HG02588 (cell line): ENCODE measurements at regions not wholly inside any gene's neighbourhood (a gene's known extent, or its start where the extent isn't known, plus 50 kb on each side); places are given as distances from the start of the nearest gene placed in this dataset.
A peak's percentile ranks its signal among the peaks of the same experiment; 100 is the strongest.

ENCODE experiments used
- ATAC-seq: cut with Tn5 transposase; IDR thresholded peaks from one replicate; pipeline ENCODE4 v1.9.1; 2021; ENCODE audit warnings: mild to moderate bottlenecking, moderate library complexity; ENCODE audit not compliant: unreplicated experiment

DNA sequence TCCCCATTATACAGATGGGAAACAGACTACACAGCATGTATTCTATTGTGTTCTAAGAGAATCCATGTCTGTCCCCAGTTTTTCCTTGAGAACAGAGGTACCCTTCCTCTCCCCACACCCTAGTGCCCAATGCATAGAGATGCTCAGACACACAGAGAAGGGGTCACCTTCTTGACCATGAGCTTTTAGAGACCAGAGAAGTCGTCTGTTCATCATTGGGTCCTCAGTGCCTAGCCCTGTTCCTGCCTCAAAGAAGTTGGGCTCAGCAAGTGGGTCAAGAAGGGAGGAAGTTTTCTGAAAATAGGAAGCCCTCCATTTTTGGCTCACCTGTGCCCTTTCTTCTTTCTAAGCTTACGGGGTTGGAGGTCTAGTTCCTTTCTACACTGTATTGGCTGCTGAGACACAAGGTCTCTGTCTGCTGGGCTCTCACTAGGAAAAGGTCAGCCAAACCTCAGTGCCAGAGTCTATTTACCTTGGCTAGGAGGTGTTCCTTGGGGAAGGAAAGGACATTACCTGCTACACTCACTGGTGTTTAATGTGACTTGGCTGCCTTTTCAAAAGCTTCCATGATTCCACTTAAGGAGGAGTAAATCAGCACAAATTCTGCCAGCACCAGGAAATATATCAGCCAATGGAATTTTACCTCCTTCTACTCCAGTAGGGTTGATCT, 198.5 kb upstream of the PWP1 start:
- no peak for ATAC-seq

DNA sequence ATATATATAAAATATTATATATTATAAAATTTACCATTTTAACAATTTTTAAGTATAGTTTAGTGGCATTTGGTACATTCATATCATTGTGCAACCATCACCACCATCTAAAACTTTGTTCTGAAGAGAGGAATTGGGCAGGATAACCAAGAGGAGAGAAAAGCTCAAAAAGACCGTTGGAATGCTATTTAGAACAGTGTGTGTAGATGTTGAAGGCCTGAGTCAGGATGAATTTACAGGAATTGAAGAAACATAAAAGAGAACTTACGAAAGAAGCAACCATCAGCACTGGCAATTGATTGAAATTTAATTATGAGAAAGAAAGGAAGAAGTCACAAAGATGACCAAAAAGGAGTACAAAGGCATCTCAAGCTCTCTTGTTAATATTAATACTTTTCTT, 196.9 kb upstream of the PWP1 start:
- ATAC-seq = no peak

DNA sequence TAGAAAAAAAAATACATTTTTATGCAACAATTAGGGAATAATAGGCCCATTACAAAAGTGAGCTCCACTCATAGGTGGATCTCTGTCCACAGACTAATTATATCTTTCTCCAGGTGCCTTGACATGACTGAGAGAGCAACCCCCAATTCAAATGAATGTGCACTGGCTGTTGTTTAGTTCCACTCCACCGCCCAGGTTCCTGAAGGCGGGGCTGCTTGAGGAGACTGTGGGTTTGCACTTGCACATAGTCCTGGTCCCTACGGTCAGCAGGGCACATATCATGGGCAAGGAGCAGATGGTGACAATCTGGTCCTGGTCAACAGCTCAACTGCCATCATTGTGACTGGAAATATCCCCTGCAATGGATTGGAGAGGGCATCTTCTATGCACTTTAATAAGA, 195.6 kb upstream of the PWP1 start:
- peak; percentile 70 for ATAC-seq

DNA sequence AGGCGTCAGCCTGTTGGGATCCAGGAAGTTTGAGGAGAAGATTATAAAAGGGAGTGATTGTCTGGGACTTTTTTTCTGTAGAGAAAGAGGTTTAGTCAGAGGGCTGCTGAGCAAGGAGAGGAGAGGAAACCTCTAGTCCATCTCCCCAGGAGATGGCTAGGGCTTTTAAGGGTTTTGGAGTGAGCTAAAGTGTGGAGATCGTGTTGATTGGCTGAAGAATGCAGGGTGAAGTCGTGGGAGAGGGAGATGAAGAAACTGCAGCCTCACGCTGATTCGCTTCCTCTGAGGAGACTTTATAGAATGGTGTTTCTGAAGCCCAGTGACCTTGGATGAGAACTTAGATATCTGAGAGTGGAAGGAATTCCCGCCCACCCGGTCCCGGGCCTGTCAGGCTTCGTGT, 193.7 kb upstream of the PWP1 start:
- ATAC-seq = no peak

DNA sequence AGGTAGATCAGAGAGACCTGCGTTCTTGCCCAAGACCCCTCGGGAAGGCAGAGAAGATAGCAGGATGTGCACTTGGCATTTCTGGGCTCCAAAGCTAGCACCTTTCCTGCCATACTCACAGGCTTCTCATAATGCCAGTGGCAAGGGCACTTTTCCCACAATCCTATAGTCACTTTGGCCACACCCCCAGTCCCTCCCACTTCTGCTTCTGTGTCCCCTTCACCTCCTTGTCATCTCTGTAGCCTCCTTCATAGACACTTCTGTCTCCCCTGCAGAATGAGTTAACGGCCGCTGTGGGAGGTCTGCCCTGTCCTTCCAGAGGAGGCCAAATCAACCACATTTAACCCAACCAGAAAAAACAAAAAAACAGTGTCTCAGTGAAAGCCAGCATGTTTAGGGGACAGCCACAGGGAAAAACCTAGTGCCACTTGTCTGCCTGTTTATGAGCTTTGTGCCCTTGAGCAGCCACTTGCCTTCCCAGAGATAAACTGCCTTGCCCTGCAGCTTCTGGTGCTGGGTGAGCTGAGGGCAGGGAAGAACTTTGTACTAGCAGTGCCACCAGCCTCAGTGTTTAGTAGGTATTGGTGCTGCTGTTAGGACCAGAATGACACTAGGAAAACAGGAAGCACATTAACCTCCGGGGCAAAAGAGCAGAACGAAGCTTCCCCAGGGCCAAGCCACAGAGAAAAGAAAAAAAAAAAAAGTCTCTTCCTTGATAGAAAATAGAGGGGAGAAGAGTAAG, 193.0 kb upstream of the PWP1 start:
- no peak for ATAC-seq

DNA sequence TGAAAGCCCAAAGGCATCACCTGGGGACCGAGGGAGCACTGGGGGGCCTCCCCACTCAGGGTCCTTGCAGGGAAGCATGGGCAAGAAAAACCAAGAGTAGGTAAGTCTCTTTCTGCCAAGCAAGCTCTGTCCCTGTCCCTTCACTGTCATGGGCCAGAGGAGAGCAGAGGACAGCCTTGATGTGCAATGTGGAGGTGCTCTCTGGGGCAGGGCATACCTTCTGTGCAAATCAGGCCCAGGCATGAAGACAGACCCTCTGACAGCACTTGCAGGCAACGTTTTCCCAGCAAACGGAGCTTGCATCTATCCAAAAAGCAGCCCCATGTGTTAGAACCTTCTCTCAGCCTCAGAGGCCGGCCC, 192.5 kb upstream of the PWP1 start:
- ATAC-seq = no peak

DNA sequence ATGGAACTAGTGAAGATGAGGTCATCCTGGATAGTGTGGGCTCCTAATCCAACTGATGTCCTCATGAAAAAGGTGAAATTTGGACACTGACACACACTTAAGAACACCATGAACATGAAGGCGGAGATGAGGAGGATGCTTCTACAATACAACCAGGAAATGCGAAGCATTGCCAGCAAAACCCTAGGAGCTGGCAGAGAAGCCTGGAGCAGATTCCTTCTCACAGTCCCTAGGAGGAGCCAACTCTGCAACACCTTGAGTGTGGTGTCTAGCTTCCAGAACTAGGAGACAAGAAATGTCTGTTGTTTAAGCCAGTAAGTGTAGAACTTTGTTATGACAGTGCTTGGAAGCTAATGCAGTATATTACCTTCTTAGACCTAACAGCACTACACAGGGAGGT, 191.9 kb upstream of the PWP1 start:
- no peak for ATAC-seq

DNA sequence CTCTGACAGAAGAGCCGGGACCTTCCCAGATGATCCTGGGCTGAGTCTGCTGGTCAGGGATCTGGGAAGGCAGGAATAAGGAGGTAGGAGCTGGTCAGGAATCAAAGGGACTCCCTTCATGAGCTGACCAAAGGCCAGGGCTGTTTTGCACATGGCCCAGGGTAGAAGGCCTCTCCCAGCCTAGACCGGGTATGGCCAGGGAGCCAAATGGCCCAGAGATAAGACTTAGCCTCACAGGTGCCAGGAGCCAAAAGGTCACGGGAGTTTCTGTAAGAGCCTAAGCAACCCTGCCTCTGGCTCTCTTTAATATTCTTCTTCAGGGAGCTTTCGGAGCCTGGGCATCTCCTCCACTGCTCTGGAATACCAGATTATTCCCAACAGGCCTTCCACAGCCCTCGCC, 191.3 kb upstream of the PWP1 start:
- no peak for ATAC-seq

DNA sequence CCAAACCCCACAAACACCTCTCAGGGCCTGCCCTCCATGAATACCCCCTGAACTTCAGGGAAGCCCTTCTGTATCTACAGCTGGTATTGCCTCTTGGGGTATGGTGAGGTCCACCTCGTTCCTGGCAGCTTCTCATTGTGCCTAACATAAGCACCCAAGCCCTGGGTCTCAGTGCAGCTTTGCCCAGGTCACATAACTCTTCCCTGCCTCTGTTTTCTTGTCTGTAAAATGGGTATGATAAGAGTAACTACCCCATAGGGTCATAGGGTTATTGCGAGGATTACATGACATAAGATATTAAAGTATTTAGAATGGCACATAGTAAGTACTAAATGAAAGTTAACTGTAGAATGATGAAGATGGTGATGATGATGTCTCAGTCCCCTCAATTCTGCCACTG, 190.0 kb upstream of the PWP1 start:
- no peak for ATAC-seq

DNA sequence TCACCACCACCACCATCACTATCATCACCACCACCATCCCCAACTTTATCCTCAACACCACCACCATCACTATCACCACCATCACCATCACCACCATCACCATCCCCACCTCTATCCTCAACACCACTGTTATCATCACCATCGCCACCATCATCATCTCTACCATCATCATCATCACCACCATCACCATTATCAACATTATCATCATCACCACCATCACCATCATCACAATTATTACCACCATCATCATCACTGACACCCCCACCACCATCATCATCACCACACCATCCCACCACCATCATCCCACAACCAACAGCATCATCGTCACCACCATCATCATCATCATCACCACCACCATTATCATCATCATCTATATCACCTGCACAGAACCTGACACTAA, 188.4 kb upstream of the PWP1 start:
- no peak for ATAC-seq

DNA sequence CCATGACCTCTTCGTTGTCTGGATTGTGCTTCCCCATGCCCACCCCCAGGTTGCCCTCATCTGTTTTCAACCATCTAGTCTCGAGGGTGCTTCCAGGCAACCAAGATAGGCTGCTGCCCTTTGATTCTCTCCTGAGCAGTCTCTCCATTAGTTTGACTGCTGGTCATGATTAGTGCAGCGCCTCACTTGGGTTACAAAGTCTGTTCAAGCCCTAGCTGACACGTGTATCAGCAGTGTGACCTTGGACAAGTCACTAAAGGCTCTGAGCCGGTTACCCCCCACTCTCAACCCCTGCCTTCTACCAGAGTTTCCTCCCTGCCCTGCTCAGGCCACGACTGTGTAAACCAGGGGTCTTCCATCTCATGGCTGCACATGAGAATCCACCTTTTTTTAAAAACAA, 185.3 kb upstream of the PWP1 start:
- ATAC-seq = no peak

DNA sequence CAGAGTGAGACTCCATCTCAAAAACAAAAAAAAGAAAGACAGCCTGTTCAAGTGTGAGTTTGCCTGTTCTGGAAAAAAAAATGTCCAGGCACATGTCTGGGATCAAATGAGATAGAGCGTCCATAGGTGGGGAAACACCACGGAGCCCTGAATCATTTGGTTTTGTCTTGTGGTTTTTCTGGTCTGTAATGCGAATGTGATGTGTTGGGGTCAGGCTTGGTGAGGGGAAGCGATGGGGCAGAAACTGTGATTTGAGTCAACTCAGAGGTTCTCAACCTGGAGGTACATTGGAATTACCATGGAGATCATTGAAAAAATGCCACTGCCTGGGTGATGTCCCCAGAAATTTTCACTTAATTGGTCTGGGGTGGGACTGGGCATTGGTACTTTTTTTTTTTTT, 183.9 kb upstream of the PWP1 start:
- ATAC-seq = no peak

DNA sequence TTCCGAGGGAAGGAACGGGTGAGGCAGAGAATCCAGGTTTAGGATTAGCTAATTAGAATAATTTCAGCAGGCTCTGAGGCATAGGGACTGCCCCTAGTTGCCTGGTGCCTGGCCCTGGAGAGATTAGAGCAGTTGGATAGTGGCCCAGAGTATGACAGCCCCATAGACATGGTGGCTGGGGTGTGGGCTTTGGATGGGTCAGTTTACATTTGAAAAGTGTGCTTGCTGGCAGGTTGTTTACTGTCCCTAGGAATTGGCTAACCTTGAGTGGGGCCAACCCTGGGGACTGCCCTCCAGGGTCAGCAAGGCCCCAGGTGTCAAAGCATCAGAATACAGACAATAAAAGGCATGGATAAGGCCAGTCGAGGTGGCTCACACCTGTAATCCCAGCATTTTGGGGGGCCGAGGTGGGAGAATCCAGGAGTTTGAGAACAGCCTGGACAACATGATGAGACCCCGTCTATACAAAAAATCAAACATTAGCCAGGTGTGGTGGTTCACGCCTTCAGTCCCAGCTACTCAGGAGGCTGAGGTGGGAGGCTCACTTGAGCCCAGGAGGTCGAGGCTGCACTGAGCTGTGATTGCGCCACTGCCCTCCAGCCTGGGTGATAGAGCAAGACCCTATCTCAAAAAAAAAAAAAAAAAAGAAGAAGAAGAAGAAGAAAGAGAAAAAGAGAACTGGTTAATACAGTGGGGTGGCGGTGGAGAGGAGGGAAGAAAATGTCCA, 182.3 kb upstream of the PWP1 start:
- no peak for ATAC-seq

DNA sequence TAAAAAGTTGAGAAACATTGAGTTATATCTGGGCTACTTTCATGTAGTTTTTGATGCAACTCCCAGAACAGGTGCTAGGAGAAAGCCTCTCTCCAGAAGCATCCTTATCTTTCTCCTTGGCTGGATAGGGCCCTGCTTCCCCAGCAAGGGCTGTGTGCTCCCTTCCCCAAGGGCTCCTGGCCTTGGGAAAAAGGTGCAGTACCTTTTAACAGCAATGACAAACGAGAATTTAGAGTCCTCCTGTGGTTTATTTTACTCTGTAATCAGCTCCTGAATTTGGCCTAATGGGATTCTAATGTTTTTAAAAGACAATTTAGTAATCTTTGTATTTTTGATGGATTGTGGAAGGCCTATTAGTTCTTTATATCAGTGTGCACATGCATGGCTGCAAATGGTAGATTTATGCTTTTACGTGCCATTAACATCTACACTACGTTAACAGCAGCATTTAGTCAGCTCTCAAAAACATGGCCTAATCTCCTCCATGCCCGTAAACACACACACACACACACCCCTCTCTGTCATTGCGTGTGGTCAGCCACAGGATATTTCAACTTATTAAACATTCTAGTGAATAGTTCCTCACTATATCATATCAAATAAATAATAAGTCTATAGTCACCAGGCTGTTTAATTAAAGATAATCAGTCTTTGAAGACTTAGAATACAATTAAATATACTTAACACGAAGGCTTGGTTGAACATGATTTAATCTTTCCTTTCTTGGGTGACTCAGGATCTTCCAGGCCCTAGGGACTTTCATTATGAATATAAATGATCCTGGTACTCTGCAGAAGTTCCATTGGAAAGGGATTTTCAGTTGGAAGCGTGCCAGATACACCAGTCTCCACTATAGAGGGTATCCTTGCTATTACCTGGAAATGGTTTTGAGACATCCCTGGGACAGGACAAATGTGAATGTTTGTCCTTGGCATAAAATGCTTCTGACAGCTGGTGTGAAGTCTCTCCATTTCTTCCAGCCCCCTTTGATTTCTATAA, 181.4 kb upstream of the PWP1 start:
- ATAC-seq = no peak

DNA sequence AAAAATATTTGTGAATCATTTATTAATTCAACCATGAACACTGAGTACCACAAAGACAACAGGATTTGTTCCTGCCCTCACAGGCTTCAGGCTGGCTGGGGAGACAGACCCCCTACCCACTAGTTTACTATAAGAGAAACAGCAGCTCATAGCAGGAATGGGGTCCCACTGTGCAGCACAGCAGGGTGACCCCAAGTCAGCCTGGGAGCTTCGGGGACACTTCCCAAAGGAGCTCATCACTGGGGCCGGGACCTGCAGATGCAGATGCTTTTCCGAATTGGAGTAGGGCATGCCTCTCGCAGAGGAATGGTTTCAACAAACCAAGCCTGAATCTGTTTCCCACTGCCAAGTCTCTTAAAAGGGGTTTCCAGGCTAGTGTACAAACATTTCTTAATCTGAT, 176.2 kb upstream of the PWP1 start:
- ATAC-seq = no peak

DNA sequence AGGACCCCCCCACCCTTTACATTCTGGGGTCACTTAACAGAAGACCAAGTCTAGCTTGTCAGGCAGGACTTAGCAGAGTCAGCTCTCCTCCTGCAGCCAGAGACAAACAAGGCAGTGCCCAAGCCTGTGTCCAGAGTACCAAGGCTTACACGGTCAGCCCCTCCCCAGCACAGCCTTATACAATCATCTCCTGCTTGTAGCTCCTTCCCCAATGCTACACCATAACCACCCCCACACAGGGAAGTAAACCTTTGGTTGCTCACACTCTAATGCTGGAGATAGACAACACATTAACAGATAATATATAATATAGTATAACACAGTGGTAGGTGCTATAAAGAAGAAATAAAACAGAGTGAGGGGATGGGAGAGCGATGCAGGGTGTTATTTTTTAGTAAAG, 175.4 kb upstream of the PWP1 start:
- ATAC-seq = no peak

DNA sequence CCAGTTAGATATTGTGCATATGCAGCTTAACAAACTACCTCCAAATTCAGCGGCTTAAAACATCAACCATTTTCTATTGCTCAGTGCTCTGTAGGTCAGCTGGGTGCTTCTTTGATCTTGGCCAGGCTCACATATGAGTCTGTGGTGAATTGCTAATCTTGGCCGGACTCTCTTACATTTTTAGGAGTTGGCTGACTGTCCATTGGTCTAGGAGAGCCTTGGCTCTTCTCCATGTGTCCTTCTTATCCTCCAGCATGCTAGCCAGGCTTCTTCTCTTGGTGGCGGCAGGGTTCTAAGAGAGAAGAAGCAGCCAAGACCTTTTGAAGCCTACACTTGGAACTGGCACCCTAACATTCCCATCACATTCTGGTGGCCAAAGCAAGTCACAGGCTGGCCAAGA, 174.3 kb upstream of the PWP1 start:
- ATAC-seq = no peak

DNA sequence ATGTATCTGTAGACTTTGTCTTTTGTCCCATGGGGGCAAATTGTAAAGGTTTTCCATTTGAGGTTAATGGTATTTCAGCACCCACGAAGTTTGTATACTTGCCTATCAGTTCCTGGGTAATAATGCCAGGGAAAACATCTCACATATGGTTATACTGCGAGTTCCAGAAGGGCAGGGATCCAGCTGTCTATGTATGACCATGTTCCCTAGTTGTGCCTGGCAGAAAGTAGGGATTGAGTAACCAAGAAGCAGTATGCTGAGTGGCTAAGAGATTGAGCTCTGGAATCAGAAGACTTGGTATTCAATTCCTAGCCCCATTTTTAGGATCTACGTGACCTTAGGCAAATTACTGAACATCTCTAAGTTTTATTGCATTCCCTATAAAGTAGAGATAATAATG, 173.2 kb upstream of the PWP1 start:
- ATAC-seq = no peak

DNA sequence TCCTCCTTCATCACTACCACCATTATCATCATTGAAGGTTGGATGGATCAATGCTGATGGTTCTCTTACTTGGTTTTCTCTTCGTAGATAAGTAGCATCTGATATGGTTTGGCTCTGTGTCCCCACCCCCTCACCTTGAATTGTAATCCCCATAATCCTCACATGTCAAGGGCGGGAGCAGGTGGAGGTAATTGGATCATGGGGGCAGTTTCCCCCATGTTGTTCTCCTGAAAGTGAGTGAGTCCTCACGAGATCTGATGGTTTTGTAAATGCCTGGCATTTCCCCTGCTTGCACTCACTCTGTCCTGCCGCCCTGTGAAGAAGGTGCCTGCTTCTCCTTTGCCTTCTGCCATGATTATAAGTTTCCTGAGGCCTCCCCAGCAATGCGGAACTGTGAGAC, 172.4 kb upstream of the PWP1 start:
- ATAC-seq = no peak

DNA sequence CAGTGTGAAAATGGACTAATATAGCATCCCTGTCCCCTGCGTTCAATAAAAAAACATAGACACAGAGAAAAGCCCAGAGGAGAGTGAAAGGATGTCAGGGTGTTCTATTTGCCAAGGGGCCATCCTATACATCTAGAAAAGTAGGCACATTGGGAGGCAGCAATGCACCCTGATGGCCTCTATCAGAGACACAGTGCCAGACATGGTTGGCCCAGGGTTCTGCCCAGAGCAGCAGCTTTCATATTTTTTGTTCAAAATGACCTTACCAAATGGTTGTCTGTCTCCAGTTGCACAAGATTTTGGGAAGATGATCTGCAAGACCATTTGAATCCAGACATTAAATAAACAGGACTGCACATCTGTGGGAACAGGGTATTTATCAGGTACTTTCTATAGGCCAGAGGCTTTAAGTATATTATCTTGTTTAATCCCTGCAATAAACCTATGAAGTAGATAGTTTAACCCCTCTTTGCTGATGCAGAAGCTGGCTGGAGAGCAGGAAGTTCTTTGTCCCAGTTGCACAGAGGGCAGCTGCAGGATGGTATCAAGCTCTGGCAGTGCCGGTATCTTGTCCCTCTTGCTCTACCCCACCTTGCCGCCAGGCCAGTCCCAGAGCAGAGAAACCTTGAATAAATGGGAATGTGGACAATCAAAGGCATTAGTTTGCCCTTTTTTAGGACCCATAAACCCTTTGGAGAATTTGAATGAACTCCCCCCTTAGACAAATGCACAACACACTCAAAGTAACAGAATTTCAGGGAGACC, 171.8 kb upstream of the PWP1 start:
- ATAC-seq = no peak
